ENCODE measurements at regions not wholly inside any gene's neighbourhood (a gene's known extent, or its start where the extent isn't known, plus 50 kb on each side); places are given as distances from the start of the nearest gene placed in this dataset.
"Not testable (repeated sequence)": the region's sequence is repeated elsewhere in the genome, so short reads cannot be mapped to it uniquely, and the experiment has no call there.

DNA sequence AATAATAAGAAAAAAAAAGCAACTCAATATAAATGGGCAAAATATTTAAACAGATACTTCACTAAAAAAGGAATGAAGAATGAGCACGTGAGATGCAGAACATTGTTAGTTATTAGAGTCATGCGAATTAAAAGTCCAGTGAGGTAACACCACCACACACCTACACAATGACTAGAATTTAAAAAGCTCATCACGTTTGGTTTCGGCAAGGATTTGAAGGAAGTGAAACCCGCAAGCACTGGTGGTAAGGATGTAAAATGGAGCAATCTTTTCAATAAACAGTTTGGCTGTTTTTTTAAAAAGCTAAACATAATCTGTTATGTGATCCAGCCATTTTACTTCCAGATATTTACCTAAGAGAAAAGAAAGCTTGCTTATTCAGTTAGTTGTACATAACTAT lies 1181.6 kb upstream of the CELF4 start (continued):
- TF ChIP-seq REST (IDR thresholded peaks at IDR 0.05; ENCODE audit: unreplicated experiment) (no peak), JUNB (IDR thresholded peaks at IDR 0.05; ENCODE audit: unreplicated experiment) (no peak), POLR2AphosphoS5 (IDR thresholded peaks at IDR 0.05; ENCODE audit: low read depth) (no peak)

DNA sequence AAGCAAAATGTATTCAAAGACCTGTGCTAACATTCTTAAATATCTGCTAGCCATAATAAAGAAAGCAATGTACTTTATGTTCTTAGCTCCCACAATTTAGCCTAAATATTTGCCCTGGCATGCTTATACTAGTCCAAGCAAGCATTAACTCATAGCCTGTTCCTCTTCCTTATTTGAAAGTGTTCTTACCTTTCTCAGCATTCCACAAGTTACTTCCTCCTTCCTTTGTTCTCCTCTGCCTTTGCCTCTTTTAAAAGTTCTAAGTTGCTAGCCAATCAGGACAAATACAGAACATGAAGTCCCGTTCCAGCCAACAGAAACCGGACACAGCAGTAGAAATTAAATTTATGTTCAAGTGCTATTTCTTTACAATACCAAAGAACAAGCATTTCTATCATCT lies 1154.6 kb upstream of the CELF4 start:
- H3K27me3 ChIP-seq (ENCODE audit: insufficient read depth); H3K9me2 ChIP-seq (ENCODE audit: insufficient read depth); H4K20me1 ChIP-seq (replicated peaks; ENCODE audit: insufficient read depth); H3K4me1 ChIP-seq (ENCODE audit: insufficient read depth); H3K4me3 ChIP-seq; ATAC-seq; H2AFZ ChIP-seq; H3F3A ChIP-seq (replicated peaks; ENCODE audit: low read depth); H3K4me3 Mint-ChIP-seq; H3K36me3 ChIP-seq (ENCODE audit: insufficient read depth); H3K4me1 Mint-ChIP-seq; H3K4me2 ChIP-seq; H3K36me3 Mint-ChIP-seq (ENCODE audit: low read depth); H3K79me2 ChIP-seq (replicated peaks; ENCODE audit: insufficient read depth); H3K27ac ChIP-seq (ENCODE audit: low read depth); H3K27me3 Mint-ChIP-seq (ENCODE audit: insufficient read depth, low read depth, poor library complexity); DNase-seq (ENCODE audit: low spot score): not testable (repeated sequence)
- Mint-ChIP-seq H3K9me3 (peaks cover 11% of the 10 kb centered on the region; the same call in 2 of the 3 replicates), H3K27ac (peak overlapping the region; percentile 49; the same call in 1 of the 2 replicates)

- Mint-ChIP-seq H3K4me3 (no peak overlapping the region), H3K27me3 (ENCODE audit: insufficient read depth, low read depth, poor library complexity) (peaks cover 2% of the 10 kb centered on the region), H3K9me3 (peaks cover 11% of the 10 kb centered on the region; the same call in 2 of the 3 replicates), H3K36me3 (ENCODE audit: low read depth) (peaks cover 7% of the 10 kb centered on the region; the same call in 2 of the 3 replicates), H3K4me1 (peaks cover 4% of the 10 kb centered on the region; the same call in 2 of the 3 replicates), H3K27ac (no peak overlapping the region)
- Histone ChIP-seq H3F3A (replicated peaks; ENCODE audit: low read depth) (no peaks in the 10 kb centered on the region), H3K9me2 (ENCODE audit: insufficient read depth) (peaks cover 6% of the 10 kb centered on the region), H3K4me1 (ENCODE audit: insufficient read depth) (peaks cover 4% of the 10 kb centered on the region; the same call in 1 of the 2 replicates), H3K27ac (ENCODE audit: low read depth) (no peak overlapping the region), H3K27me3 (ENCODE audit: insufficient read depth) (no peaks in the 10 kb centered on the region), H3K36me3 (ENCODE audit: insufficient read depth) (no peaks in the 10 kb centered on the region), H2AFZ (peak overlapping the region; percentile 81; the same call in 1 of the 2 replicates), H3K4me3 (no peak overlapping the region), H3K4me2 (no peak overlapping the region), H3K79me2 (replicated peaks; ENCODE audit: insufficient read depth) (no peaks in the 10 kb centered on the region), H4K20me1 (replicated peaks; ENCODE audit: insufficient read depth) (no peaks in the 10 kb centered on the region)
- DNase-seq (ENCODE audit: low spot score), result no peak
- ATAC-seq, result no peak
- TF ChIP-seq ETS1 (IDR thresholded peaks at IDR 0.05) (no peak), EZH2phosphoT487 (IDR thresholded peaks at IDR 0.05; ENCODE audit: unreplicated experiment) (no peak), REST (IDR thresholded peaks at IDR 0.05; ENCODE audit: unreplicated experiment) (no peak), JUNB (IDR thresholded peaks at IDR 0.05; ENCODE audit: unreplicated experiment) (no peak), EZH2 (IDR thresholded peaks at IDR 0.05; ENCODE audit: low read depth, unreplicated experiment) (no peak), ZNF331 (CRISPR knock-in tag; IDR thresholded peaks at IDR 0.05; ENCODE audit: low read depth) (no peak), STAT1 (IDR thresholded peaks at IDR 0.05; ENCODE audit: unreplicated experiment) (no peak), CREB1 (CRISPR knock-in tag; IDR thresholded peaks at IDR 0.05; ENCODE audit: low read depth) (no peak), POLR2AphosphoS5 (IDR thresholded peaks at IDR 0.05; ENCODE audit: low read depth) (no peak), ZNF114 (CRISPR knock-in tag; IDR thresholded peaks at IDR 0.05) (no peak), NANOG (IDR thresholded peaks at IDR 0.05; ENCODE audit: borderline replicate concordance) (no peak)
- TF ChIP-seq, protein P1, sequence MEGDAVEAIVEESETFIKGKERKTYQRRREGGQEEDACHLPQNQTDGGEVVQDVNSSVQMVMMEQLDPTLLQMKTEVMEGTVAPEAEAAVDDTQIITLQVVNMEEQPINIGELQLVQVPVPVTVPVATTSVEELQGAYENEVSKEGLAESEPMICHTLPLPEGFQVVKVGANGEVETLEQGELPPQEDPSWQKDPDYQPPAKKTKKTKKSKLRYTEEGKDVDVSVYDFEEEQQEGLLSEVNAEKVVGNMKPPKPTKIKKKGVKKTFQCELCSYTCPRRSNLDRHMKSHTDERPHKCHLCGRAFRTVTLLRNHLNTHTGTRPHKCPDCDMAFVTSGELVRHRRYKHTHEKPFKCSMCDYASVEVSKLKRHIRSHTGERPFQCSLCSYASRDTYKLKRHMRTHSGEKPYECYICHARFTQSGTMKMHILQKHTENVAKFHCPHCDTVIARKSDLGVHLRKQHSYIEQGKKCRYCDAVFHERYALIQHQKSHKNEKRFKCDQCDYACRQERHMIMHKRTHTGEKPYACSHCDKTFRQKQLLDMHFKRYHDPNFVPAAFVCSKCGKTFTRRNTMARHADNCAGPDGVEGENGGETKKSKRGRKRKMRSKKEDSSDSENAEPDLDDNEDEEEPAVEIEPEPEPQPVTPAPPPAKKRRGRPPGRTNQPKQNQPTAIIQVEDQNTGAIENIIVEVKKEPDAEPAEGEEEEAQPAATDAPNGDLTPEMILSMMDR (conservative IDR thresholded peaks at IDR 0.05; ENCODE audit: low read depth in 2 of 2), result no peak
Measured at GRCh38 chr18:38718365-38718901, 1152.8 kb upstream of the CELF4 start.

Data from GM23338 (cell line).